Stomach (tissue), 4 donors: ENCODE measurements at regions not wholly inside any gene's neighbourhood (a gene's known extent, or its start where the extent isn't known, plus 50 kb on each side); places are given as distances from the start of the nearest gene placed in this dataset.

Experiments
- CTCF ChIP-seq, 7 experiments: fragments of 450-650 bp in 4 of 7; fragments of 200-600 bp in 3 of 7; sonication (generic) in 3 of 7; IDR thresholded peaks; one replicate each; pipeline ENCODE4 v1.5.1; 2016 to 2019; ENCODE audit warnings: antibody characterized with exemption in 7 of 7, control low read depth in 2 of 7, mild to moderate bottlenecking in 1 of 7
- POLR2A ChIP-seq, 4 donors: fragments of 450-650 bp; IDR thresholded peaks; one replicate each; pipeline ENCODE4 v1.6.1; 2016; ENCODE audit warnings: antibody characterized with exemption in 4 of 4, control low read depth in 2 of 4, mild to moderate bottlenecking in 1 of 4, moderate library complexity in 1 of 4
- POLR2AphosphoS5 ChIP-seq, 3 donors: sonication (generic); formaldehyde crosslinking; IDR thresholded peaks; one replicate each; pipeline ENCODE4 v1.6.1; 2016; ENCODE audit warnings: antibody characterized with exemption in 3 of 3

- TF ChIP-seq POLR2A (IDR thresholded peaks at IDR 0.05), result no peak
- TF ChIP-seq CTCF (IDR thresholded peaks at IDR 0.05), result no peak
- no peak for TF ChIP-seq POLR2AphosphoS5 (IDR thresholded peaks at IDR 0.05)
These were observed 128.0 kb downstream of the ETS2 start for GRCh38 chr21:38933731-38934130.
